GM19463 (cell line): ENCODE measurements at regions not wholly inside any gene's neighbourhood (a gene's known extent, or its start where the extent isn't known, plus 50 kb on each side); places are given as distances from the start of the nearest gene placed in this dataset.
"Not testable (repeated sequence)": the region's sequence is repeated elsewhere in the genome, so short reads cannot be mapped to it uniquely, and the experiment has no call there.

Experiments used
- ATAC-seq: cut with Tn5 transposase; IDR thresholded peaks from one replicate; pipeline ENCODE4 v1.9.1; 2021; ENCODE audit warnings: mild to moderate bottlenecking, moderate library complexity; ENCODE audit not compliant: unreplicated experiment

DNA sequence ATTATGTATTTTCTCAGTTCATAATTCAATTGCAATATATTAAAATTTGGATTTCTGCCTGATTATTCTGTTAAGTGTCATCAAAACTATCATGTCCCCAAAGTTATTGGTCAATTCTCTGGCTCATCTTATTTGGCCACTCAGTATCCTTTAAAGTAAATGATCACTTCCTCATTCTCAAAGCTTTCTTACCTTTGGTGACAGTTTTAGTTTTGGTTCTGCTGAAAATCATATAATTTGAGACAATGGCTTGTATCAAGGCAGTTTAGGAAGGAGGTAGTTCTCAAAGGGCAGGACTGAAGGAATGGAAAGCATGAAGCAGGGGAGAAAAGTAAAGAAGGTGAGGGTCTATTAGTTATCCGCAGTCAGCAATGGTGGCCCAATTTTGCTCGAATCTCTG lies 1832.1 kb downstream of the ARAP2 start:
- ATAC-seq, result no peak

DNA sequence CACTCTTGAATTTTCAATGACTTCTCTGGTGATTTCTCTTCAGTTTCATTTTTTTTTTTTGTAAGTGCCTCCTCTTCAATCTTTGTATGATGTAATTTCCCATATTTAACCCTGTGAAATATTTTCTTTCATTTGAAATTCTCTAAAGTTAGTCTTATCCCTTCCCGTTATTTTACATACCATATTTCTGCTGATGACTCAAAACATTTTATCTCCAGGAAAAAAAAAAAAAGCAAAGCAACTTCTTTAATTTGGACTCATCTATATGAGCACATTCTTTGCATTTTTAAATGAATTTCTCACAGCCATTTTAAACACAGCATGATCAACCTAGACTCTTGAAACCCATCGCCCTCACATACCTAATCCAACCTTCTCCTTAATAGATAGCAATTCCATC lies 1831.4 kb downstream of the ARAP2 start:
- ATAC-seq, result no peak

DNA sequence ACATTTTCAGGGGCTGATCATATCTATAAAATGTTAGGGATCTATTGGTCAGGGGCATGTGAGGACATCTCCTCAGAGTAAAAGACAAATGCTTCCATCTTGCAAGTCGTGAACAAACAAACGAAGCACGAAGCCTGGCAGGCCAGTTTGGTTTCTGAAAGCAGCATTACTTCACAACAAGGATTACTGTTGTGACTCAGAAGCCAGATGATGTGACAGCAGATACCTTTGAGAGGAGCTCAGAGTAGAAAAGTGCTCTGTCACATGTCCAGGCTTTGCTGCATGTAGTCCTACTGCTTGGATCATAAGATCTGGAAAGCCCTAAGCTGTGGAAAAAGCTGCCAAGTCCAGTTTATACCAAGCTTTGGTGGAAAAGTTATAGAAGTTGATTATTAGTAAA lies 1827.2 kb downstream of the ARAP2 start:
- no peak for ATAC-seq

DNA sequence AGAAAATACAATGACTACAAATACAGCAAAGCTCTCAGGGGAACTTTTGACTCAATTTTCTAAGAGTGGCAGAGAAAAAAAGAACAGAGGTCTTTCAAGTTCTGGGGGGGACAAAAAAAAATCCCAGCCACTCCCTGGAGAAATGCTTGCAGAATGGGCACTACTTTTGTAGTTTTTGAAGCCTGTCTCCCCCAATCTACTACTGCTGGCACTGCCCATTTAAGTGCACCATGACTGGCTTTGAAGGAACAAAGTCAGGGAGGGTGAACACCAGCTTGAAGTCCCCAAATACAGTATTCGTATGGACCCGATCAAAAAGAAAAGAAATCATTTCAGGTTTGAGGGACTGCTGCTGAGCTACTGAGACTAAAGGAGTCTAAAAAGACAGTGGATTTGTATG lies 1824.4 kb downstream of the ARAP2 start:
- no peak for ATAC-seq

DNA sequence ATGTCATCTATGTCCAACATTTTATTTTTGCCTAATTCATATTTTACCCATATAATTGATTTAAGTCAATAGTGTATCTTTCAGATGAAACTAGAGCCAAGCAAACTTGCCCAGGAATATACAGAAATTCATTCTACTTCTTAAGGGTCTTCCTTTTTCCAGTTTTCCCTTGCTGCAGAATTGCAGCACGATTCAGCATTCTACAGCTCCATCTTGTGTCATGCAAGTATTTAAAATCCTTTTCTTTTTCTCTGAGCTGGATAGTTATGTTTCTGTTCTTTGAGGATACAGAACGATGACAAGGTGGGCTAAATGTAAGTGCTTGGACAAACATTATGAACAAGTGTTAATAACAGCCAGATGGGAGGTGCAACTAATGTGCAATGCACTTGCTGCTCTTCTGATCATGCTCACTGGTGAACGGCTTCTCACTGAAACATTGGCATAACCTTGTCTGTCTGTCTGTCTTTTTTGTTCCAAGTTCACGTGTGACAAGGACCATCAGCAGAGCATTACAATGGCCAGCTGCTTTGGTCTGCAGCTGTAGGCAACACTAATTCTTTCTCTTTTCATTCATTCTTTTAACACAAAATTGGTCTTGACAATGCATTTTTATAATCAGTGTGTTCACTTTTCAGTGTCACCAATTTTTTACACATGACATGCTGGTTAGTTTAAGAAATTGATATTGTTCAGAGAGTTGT lies 1821.7 kb downstream of the ARAP2 start:
- no peak for ATAC-seq

DNA sequence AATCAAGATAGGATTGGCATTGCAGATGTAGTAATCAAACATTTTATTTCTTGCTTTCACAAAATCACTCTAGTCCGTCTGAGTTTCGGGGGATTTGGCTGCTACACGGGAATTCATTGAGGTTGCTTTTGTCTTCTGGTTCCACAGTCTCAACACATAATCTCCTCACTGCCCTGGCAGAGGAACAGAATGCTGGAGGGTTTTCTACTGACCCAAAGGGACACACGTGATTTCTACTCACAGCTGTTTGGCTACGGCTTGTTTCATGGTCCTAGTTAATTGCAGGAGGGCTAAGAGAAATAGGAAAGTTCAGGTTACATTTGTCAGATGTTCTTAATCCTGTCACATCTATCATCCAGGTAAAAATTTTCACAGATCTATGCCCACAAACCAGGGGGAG lies 1811.6 kb downstream of the ARAP2 start:
- no peak for ATAC-seq

DNA sequence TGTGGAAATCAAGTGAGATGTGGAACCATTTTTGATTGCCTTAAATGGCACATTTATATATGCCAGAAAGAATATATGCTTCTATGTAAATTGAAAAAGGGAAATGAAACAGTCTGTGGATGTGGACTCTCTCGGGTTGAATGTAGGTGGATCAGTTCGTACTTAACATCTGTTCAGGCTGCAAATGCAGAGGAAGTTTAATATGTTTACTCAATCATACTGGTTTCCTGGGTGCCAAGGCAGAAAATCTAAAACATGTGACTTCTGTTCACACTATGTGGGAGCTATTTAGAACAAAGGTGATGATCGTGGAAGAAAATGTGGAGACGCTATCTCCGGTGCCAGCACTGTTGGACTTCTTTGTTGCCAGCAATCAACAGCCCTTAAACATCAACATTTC lies 1809.9 kb downstream of the ARAP2 start:
- not testable (repeated sequence) for ATAC-seq

DNA sequence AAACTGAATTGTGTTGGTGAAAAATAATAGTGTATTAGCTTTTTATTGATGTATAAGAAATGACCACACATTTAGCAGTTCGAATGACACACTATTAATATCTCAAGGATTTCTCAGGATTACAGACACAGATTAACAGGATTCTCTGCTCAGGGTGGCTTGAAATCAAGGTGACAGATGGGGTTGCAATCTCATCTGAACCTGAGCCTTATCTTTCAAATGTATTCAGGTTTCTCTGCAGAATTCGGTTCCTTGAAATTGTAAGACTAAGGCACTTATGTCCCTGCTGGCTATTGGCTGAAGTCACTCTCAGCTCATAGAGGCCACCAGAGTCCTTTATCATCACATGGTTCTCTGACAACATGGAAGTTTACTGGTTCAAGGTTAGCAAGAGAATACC lies 1780.1 kb downstream of the ARAP2 start:
- no peak for ATAC-seq

DNA sequence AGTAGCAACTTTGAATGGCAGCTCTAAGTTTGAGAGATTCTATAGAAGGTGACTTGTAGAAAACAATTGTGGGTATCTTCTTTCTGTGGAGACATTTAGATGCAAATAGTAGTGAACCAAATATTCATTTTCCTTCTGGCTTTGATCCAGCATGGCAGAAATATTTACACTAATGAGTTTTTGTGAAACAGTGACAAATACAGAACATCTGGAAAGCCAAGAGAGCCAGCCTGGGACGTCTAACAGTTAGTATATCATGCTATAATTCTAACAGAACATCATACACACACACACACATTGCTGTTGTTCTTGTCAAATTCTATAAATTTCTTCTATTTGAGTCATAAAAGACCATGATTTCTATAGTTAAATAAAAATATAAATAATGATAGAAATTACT lies 1777.9 kb downstream of the ARAP2 start:
- ATAC-seq, result no peak

DNA sequence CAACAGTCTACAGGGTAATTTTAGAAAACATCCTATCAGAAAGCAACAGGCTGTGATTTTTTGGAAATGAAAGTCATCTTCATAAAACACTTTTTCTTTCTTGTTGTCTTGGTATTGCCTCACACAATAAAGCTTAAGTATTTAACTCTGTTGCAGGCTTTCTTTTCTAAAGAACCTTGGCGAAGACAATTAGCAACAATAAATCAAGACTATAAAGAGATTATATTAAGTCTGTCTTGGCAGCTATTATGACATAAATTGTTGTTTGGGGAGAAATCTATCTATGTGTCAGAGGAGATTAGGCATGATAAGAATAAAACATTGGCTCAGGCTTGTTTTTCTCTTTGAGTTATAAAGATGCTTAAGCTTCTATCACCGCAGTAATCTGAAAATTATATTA lies 1774.8 kb downstream of the ARAP2 start:
- no peak for ATAC-seq

DNA sequence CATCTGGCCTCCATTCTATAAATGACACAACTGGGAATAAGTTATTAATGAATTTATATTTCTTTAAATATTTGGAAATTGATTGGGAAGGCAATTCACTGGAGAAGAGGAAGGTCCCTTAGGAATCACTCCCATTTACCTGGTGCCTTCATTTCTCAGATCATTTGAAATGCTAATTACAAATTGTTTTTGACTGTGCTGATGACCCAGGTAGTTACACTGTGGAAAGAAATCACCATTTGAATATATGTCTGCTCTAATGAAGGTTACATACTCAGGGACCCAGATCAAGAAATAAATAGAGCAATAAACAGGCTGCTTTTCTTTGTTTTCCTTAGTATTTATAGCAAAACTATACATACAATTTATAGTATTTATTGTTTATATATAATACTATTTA lies 1759.1 kb downstream of the ARAP2 start:
- no peak for ATAC-seq

DNA sequence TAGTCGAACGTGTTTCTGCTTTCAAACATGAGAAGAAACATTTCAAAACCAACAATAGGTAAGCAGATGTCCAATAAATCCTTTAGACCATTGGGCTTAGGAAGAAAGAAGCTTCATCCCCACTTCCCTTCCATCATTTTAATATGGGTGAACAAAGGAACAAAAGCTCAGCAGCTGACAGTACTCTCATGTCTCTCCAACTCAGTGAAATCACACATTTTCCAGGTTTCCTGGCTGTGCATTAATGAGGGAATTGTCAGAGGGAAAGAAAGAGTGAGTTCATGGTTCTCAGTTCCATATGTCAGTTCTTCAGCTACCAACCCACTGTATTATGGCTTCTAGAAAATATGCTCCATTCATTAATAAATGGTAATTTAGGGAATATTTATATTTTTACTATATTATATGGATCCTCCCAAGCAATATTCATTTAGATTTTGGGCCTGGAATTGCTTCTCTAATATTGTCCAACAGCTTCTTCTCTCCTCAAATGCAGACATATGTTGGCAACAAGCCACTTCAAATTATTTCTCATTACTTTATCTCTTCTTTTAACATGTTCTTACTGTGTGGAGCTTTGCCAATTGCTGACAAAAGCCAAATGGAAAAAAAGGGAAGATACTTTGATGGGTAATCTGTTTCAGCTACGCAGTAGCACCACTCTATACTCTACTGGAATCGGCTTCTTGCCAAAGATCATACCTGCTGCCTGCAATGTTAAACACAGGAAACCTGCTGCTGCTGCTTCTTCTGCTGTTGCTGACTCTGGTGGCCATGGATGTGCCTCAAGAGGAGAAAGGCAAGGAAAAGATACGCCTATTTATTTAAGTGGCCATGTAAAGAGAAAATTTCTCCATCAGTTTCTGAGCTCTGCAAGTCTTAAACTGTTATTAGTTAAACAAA lies 1757.6 kb downstream of the ARAP2 start:
- ATAC-seq, result no peak

DNA sequence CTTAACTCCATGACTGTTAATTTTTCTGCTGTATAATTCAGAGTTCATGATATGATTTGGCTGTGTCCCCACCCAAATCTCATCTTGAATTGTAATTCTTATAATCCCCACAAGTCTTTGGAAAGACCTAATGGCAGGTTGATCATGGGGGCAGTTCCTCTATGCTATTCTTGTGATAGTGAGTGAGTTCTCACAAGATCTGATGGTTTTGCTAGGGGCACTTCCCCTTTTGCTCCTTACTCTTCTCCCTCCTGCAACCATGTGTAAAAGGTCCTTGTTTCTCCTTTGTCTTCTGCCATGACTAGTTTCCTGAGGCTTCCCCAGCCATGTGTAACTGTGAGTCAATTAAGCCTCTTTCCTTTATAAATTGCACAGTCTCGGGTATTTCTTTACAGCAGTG lies 1751.9 kb downstream of the ARAP2 start:
- no peak for ATAC-seq

DNA sequence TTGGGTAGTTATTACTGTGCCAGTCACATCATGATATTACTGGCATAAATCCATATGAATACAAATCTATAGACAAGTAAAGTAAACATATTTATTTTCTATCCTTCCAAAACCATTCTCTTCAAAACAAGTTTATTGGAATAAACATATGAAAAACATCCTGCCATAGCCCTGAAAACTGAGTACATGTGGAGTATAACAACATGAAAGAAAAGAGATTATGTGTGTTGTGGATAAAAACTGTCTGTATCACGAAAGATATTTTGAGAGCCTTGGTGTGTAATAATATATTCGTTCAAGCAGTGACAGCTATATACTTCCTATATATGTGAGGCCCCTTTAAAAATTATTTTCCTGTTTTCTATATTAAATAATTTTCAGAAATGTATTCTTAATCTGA lies 1742.2 kb downstream of the ARAP2 start:
- ATAC-seq, result no peak

DNA sequence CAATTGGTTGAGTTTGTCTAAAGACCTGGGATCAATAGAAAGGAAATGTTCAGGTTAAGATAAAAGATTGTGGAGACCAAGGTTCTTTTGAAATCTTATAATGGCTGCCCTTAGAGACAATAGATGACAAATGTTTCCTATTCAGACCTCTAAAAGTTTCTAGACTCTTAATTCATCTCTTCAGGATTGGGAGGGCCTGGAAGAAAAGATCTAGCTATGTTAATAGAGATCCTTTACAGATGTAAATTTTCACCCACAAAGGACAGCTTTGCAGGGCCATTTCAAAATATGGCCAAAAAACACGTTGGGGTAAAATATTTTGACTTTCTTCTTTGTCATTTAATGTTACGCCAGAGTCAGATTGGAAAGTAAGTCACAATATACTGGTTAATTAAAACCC lies 1739.6 kb downstream of the ARAP2 start:
- not testable (repeated sequence) for ATAC-seq

DNA sequence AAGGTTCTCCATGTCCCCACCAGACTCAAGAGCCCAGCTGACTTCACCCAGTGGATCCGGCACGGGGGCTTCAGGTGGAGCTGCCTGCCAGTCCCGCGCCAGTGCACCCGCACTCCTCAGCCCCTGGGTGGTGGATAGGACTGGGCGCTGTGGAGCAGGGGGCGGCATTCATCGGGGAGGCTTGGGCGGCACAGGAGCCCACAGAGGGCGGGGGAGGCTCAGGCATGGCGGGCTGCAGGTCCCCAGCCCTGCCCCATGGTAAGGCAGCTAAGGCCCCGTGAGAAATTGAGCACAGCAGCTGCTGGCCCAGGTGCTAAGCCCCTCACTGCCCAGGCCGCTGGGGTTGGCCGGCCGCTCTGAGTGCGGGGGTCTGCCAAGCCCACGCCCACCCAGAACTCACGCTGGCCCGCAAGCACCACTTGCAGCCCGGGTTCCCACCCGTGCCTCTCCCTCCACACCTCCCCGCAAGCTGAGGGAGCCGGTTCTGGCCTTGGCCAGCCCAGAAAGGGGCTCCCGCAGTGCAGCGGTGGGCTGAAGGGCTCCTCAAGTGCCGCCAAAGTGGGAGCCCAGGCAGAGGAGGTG lies 1737.7 kb downstream of the ARAP2 start:
- not testable (repeated sequence) for ATAC-seq

DNA sequence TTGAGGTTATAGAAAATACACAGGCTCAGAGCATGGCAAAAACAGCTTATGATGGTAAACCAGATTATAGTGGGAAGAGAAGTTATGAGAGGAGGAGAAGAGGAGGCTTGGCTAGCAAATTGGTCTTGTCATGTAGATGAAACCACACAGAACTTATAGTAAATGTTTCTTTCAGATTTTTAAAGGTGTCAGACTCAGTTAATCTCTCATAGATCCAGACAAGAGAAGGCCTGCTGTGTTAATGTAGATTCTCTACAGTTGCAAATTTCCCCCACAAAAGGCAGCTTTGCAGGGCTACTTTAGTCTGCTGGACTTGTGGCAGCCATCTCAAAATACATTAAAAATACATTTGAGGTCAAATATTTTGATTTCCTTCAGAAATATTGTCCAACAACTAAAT lies 1731.7 kb downstream of the ARAP2 start:
- no peak for ATAC-seq

DNA sequence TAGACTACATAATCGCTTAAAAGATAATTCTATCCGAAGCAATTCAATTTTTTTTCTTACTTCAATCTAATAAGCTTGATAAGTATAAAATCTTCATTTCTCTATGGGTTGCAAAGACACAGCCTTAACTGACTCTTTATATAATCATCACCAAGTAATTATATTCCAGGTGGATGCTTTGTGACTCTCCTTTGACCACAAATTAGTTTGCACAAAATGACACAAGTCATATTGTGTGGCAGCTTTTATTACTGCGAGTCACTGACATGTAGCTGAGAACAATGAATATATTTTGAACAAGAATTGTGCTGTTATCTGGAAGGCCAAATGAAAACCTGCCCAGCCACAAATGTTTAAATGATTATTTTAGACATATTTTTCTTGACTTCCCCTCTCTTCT lies 1727.8 kb downstream of the ARAP2 start:
- ATAC-seq, result no peak

DNA sequence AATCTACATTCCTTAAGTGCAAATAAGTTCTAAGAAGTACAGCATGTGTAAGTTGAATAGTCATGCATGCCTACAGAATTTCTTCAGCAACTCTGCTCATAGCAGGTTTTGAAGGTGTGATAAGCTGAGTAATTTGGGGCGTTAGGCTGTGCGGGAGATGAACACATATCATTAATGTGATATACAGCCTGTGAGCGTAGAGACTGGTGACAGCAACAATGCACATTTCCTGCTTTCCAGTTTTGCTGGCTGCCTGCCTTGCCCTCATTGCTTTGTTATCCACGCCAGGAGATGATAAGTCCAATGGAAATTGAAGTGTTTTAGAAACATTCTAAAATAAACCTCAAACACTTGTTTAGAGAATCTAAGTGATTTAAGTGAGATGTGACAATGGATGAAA lies 1709.4 kb downstream of the ARAP2 start:
- ATAC-seq, result no peak

DNA sequence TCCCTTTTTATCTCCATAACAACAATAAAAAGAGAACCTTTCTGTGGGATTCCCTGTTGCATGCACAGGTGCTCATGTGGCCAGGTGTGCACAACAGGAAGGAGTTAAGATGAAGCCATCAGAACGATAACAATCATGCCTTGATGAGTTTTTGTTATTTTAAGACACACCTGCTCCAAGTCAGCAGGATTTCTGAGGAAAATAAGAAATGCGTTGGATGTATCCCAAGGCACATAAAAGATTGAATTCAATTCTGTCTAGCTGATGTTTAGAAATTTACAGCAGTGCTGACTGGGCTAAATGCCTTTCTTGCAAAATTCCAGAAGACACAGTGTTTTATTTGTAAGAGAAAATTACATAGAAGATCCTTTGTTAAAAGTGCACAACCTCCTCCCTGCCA lies 1678.2 kb downstream of the ARAP2 start:
- no peak for ATAC-seq

DNA sequence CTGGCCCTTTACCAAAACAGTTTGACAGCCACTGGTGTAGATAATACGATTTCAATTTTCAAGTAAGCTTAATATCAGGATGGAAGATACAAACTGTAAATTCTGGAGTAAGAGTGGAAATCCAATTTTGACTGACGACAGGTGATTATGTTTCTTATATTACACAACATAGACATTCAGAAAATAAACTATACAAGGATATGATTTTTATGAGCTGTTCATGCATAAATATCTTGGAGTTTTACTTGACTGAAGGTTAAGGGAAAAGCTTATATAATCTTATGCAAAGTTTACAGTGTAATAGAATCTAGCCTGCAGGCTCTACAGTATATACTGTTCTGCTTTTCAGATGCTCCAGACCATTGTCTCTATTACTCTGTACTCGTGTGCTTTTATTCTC lies 1672.3 kb downstream of the ARAP2 start:
- no peak for ATAC-seq

DNA sequence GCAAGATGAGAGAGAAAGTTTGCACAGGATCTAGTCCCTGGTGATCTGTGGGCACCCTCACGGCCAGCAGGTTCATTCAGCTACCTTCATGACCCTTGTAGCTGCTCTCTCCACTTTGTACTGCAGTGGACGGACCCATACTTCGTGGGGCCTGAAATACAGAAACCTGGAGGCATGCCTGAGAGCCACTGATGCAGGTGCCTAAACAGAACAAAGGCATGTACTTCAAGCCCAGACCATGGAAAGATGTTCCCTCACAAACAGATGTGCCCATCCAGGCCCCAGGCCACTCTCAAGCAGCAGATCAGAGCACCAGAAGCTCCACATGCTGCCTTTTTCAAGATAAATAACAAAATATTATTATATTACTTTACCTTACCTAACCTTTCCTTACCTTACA lies 1629.0 kb downstream of the ARAP2 start:
- ATAC-seq, result no peak
